Heart left ventricle (tissue), 16 donors: ENCODE measurements at regions not wholly inside any gene's neighbourhood (a gene's known extent, or its start where the extent isn't known, plus 50 kb on each side); places are given as distances from the start of the nearest gene placed in this dataset.
"Not testable (repeated sequence)": the region's sequence is repeated elsewhere in the genome, so short reads cannot be mapped to it uniquely, and the experiment has no call there.

Experiments used
- ATAC-seq, 4 donors: fragments of 200-7000 bp; cut with Tn5 transposase; one replicate each; pipeline ENCODE4 v1.9.1; 2020 to 2022; ENCODE audit warnings: moderate library complexity in 4 of 4, mild to moderate bottlenecking in 3 of 4, moderate number of reproducible peaks in 1 of 4
- DNase-seq, 5 donors: peaks; one replicate each; pipeline ENCODE4 v3.0.0-alpha.2; 2020
- H3K27ac ChIP-seq, 12 donors: fragments of 200-600 bp; sonication (generic) in 4 of 12; one replicate each; pipeline versions ENCODE4 v1.5.0 to v1.8.0; 2016 to 2022; ENCODE audit warnings: mild to moderate bottlenecking in 2 of 12
- H3K27me3 ChIP-seq, 9 donors: fragments of 200-600 bp; sonication (generic) in 2 of 9; one replicate each; pipeline versions ENCODE4 v1.5.1 to v1.8.0; 2016 to 2022; ENCODE audit warnings: mild to moderate bottlenecking in 3 of 9
- H3K36me3 ChIP-seq, 9 donors: fragments of 200-600 bp; sonication (generic) in 2 of 9; one replicate each; pipeline versions ENCODE4 v1.5.0 to v1.8.0; 2018 to 2022; ENCODE audit warnings: mild to moderate bottlenecking in 2 of 9
- H3K4me1 ChIP-seq, 12 donors: fragments of 200-600 bp; sonication (generic) in 4 of 12; one replicate each; pipeline versions ENCODE4 v1.5.0 to v1.8.0; 2016 to 2022; ENCODE audit warnings: mild to moderate bottlenecking in 3 of 12
- H3K4me3 ChIP-seq, 12 donors: fragments of 200-600 bp; sonication (generic) in 4 of 12; one replicate each; pipeline versions ENCODE4 v1.5.0 to v1.8.0; 2017 to 2022; ENCODE audit warnings: mild to moderate bottlenecking in 9 of 12, moderate library complexity in 4 of 12
- H3K9me3 ChIP-seq, 12 donors: fragments of 200-600 bp; sonication (generic) in 4 of 12; one replicate each; pipeline versions ENCODE4 v1.5.0 to v1.8.0; 2016 to 2022; ENCODE audit warnings: mild to moderate bottlenecking in 1 of 12
- CTCF ChIP-seq, 12 donors: fragments of 200-600 bp; sonication (generic) in 4 of 12; IDR thresholded peaks; one replicate each; pipeline versions ENCODE4 v1.5.0 to v1.8.0; 2018 to 2022; ENCODE audit warnings: antibody characterized with exemption in 12 of 12, mild to moderate bottlenecking in 5 of 12
- POLR2A ChIP-seq, 2 donors: fragments of 450-650 bp; IDR thresholded peaks; one replicate each; pipeline ENCODE4 v1.6.1; 2017; ENCODE audit warnings: antibody characterized with exemption in 2 of 2, mild to moderate bottlenecking in 2 of 2, moderate library complexity in 2 of 2
- WGBS, 4 donors: extraction: QIAGEN DNeasy Blood & Tissue Kit in 2 of 4; methylation state at CpG; one replicate each; pipeline versions ENCODE4 v1.1.5 to v1.1.7; 2013 to 2018; 5-methylcytosine and 5-hydroxymethylcytosine counted together
- intact Hi-C, 10 donors: fragments of 100-400 bp; cut with DNase I; formaldehyde crosslinking; loops; one replicate each; pipeline versions ENCODE4 v1.11.1 to v1.14.2; 2022
- donor health status: ischemic (EF 13 %, LVEDD 7.1; RV severe dilation, severe dysfunction).
- donor health status: healthy with polysubstance abuse.
- donor health status: DM: no; HTN: yes; CAD: no.
- donor health status: DM: no; HTN: no; CAD: no.
- donor health status: ischemic (EF 25% LVEDD 6.9; RV normal size, moderate dysfunction).
- donor health status: ischemic (EF 25% LVEDD 5.7; RV mildly dilated, moderate dysfunction).
- donor health status: healthy.
- donor health status: DM: yes; HTN: yes; CAD: no.
- donor health status: ischemic (EF 35%, LVEDD 5.7; RV mildly dilated, moderate dysfunction).
- donor health status: nonischemic (EF 11% LVEDD 7.7; RV severe dilation, severe dysfunction).
- donor health status: DM: yes; HTN: yes; CAD: no.
- donor health status: PGD.
- donor health status: ischemic (EF 29% LVEDD 5.4; RV normal size, mild dysfunction).
- donor health status: nonischemic (EF 23%, LVEDD 6.1; RV moderate dilation, normal function).

- 47 to 77% (median 53%) methylated on average over 2 of the region's 2 CpGs for WGBS, 4 donors
- peak in 3 of 4 donors; percentile 45 to 67 (median 58) for ATAC-seq
Measured at GRCh38 chrX:38960137-38960536, 158.9 kb downstream of the MID1IP1 start.

DNA sequence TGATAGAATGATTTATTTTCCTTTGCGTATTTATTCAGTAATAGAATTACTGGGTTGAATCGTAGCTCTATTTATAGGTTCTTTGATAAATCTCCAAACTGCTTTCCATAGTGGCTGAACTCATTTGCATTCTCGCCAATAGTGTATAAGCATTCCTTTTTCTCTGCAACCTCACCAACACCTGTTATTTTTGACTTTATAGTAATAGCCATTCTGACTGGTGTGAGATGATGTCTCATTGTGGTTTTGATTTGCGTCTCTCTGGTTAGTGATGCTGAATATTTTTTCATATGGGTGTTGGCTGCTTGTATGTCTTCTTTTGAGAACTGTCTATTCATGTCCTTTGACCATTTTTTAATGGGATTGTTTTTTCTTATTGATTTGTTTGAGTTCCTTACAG is 160.7 kb downstream of the MID1IP1 start:
- H3K4me3 ChIP-seq = no peak overlapping the region
- no peak for TF ChIP-seq CTCF (IDR thresholded peaks at IDR 0.05)
- no peak for TF ChIP-seq POLR2A (IDR thresholded peaks at IDR 0.05)
- H3K27me3 ChIP-seq = peaks cover 0 to 4% (median 0%) of the 10 kb centered on the region in 9 donors
- H3K9me3 ChIP-seq = peaks cover 0 to 10% (median 0%) of the 10 kb centered on the region in 12 donors
- intact Hi-C loops = no loop called here
- H3K4me1 ChIP-seq = no peaks in the 10 kb centered on the region
- DNase-seq (no peak), ATAC-seq (no peak)
- no peak overlapping the region for H3K27ac ChIP-seq
- 81 to 95% (median 89%) methylated on average over 4 of the region's 4 CpGs for WGBS, 4 donors
- H3K36me3 ChIP-seq = no peaks in the 10 kb centered on the region

More at GRCh38 chrX:38960137-38960536, 158.9 kb downstream of the MID1IP1 start:
- TF ChIP-seq CTCF (IDR thresholded peaks at IDR 0.05) = no peak
- TF ChIP-seq POLR2A (IDR thresholded peaks at IDR 0.05) = no peak
- Histone ChIP-seq H3K9me3 (peaks cover 0 to 10% (median 0%) of the 10 kb centered on the region in 12 donors), H3K4me3 (no peak overlapping the region), H3K27me3 (peaks cover 0 to 4% (median 0%) of the 10 kb centered on the region in 9 donors), H3K27ac (peak overlapping the region in 4 of 12 donors; percentile 13 to 54 (median 38)), H3K36me3 (no peaks in the 10 kb centered on the region), H3K4me1 (no peaks in the 10 kb centered on the region)
- intact Hi-C loops = no loop called here
- peak in 1 of 5 donors; percentile 6 for DNase-seq

DNA sequence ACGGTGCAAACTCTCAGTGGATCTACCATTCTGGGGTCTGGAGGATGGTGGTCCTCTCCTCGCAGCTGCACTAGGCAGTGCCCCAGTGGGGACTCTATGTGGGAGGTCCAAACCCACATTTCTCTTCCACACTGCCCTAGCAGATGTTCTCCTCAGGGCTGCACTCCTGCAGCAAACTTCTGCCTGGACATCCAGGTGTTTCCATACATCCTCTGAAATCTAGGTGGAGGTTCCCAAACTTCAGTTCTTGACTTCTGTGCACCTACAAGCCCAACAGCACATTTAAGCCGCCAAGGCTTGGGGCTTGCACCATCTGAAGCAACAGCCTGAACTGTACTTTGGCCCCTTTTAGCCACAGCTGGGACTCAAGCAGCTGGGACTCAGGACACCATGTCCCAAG is 162.0 kb downstream of the MID1IP1 start:
- H3K9me3 ChIP-seq, H3K27ac ChIP-seq, H3K36me3 ChIP-seq, H3K4me3 ChIP-seq, H3K4me1 ChIP-seq, DNase-seq, intact Hi-C loops, H3K27me3 ChIP-seq, ATAC-seq: not testable (repeated sequence)
- 80 to 98% (median 92%) methylated on average over 3 of the region's 3 CpGs for WGBS, 4 donors

DNA sequence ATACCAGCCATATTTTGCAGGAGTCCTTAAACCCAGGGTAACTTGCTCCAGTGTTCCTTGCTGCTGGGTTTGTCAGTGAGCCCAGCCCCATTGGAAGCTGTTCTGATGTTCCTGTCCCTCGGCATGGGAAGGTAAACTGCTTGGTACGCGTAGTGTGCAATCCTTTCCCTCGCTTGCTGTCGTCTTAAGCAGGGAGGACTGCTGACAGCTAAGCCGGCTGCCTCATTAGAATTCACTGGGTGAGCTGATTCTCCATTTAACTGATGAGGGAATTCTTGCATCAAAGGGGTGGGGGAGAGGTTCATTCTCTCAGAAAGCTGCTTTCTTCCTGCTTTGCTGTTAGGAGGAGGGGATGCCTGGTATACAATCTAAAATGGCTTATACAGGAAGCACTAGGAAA is 164.6 kb downstream of the MID1IP1 start:
- Histone ChIP-seq H3K27ac (no peak overlapping the region), H3K4me3 (no peak overlapping the region), H3K36me3 (no peaks in the 10 kb centered on the region), H3K4me1 (peaks cover 0 to 5% (median 0%) of the 10 kb centered on the region in 12 donors), H3K9me3 (peaks cover 0 to 10% (median 0%) of the 10 kb centered on the region in 12 donors), H3K27me3 (peaks cover 0 to 4% (median 0%) of the 10 kb centered on the region in 9 donors)
- ATAC-seq (no peak), DNase-seq (no peak)
- TF ChIP-seq POLR2A (IDR thresholded peaks at IDR 0.05) (no peak), CTCF (IDR thresholded peaks at IDR 0.05) (no peak)
- intact Hi-C loops = no loop called here
- 49 to 70% (median 60%) methylated on average over 6 of the region's 6 CpGs for WGBS, 4 donors
